H1 (cell line): ENCODE measurements at regions not wholly inside any gene's neighbourhood (a gene's known extent, or its start where the extent isn't known, plus 50 kb on each side); places are given as distances from the start of the nearest gene placed in this dataset.

Experiments
- CTCF ChIP-seq, 3 experiments: IDR thresholded peaks; 1 replicate in 2 of 3; 2 replicates in 1 of 3; pipeline versions ENCODE4 v1.5.1 to v1.6.1; 2011; ENCODE audit warnings: low read length in 3 of 3, mild to moderate bottlenecking in 3 of 3, inconsistent platforms in 2 of 3, low read depth in 1 of 3, moderate library complexity in 1 of 3; ENCODE audit not compliant: insufficient read depth in 1 of 3; ENCODE audit errors: control extremely low read depth in 1 of 3
- EZH2 ChIP-seq: fragments of 200-600 bp; sonication (generic); IDR thresholded peaks from 2 replicates; pipeline ENCODE4 v1.7.1; 2012; ENCODE audit warnings: low read depth, mild to moderate bottlenecking, moderate library complexity, low read length, inconsistent platforms; ENCODE audit not compliant: severe bottlenecking
- JUN ChIP-seq: IDR thresholded peaks from 2 replicates; pipeline ENCODE4 v1.6.1; 2011; ENCODE audit warnings: low read depth, mild to moderate bottlenecking, improper control_type of control experiment, low read length
- MAFK ChIP-seq: IDR thresholded peaks from 2 replicates; pipeline ENCODE4 v1.6.1; 2012; ENCODE audit warnings: low read depth, mild to moderate bottlenecking, improper control_type of control experiment, low read length
- POLR2AphosphoS5 ChIP-seq: IDR thresholded peaks from 2 replicates; pipeline ENCODE4 v1.6.1; 2011; ENCODE audit warnings: low read depth, low read length
- RFX5 ChIP-seq: IDR thresholded peaks from 2 replicates; pipeline ENCODE4 v1.6.1; 2011; ENCODE audit warnings: low read depth, low read length, improper control_type of control experiment, borderline replicate concordance
- TBP ChIP-seq: IDR thresholded peaks from 2 replicates; pipeline ENCODE4 v1.6.1; 2011; ENCODE audit warnings: low read depth, low read length, improper control_type of control experiment

- TF ChIP-seq CTCF (IDR thresholded peaks at IDR 0.05; ENCODE audit: control extremely low read depth in 1 of 3, insufficient read depth in 1 of 3, low read depth in 1 of 3, low read length in 3 of 3) (no peak), RFX5 (no peak), EZH2 (no peak), POLR2AphosphoS5 (no peak), TBP (no peak), JUN (no peak), MAFK (no peak)
These were observed 87.7 kb upstream of the COCH start for GRCh38 chr14:30786701-30787100.
